ENCODE measurements at regions not wholly inside any gene's neighbourhood (a gene's known extent, or its start where the extent isn't known, plus 50 kb on each side); places are given as distances from the start of the nearest gene placed in this dataset.

GRCh38 chr3:69493157-69493556, 107.3 kb upstream of the FRMD4B start:
- ChIA-PET CTCF (no interaction called here), POLR2A (no interaction called here)
- no peaks in the 10 kb centered on the region for H3K36me3 Mint-ChIP-seq (ENCODE audit: insufficient read depth, unreplicated experiment)
- no peak for TF ChIP-seq CTCF (IDR thresholded peaks at IDR 0.05; ENCODE audit: insufficient read depth in 1 of 2, low read depth in 1 of 2, low read length in 1 of 2, severe bottlenecking in 1 of 2, unreplicated experiment in 1 of 2)
- no peak overlapping the region for H3K4me3 ChIP-seq (ENCODE audit: low read depth, low read length)
- H3K9me3 ChIP-seq, result no peaks in the 10 kb centered on the region
- no peak for DNase-seq
- no peaks in the 10 kb centered on the region for H3K36me3 ChIP-seq (ENCODE audit: control insufficient read depth, insufficient read depth, low read length)
- intact Hi-C loops (cut with micrococcal nuclease; ENCODE audit: unreplicated experiment), result no loop called here
- H3K27ac Mint-ChIP-seq (ENCODE audit: unreplicated experiment), result no peak overlapping the region
- no peaks in the 10 kb centered on the region for H3K4me1 Mint-ChIP-seq (ENCODE audit: low read depth, unreplicated experiment)
- no peak overlapping the region for H3K4me3 Mint-ChIP-seq (ENCODE audit: unreplicated experiment)
- H3K27me3 Mint-ChIP-seq (ENCODE audit: insufficient read depth, unreplicated experiment), result peaks cover 8% of the 10 kb centered on the region
- H3K27me3 ChIP-seq (replicated peaks; ENCODE audit: control insufficient read depth, insufficient read depth, low read length), result no peaks in the 10 kb centered on the region
- H3K4me1 ChIP-seq, result no peaks in the 10 kb centered on the region
- no peaks in the 10 kb centered on the region for H3K9me3 Mint-ChIP-seq (ENCODE audit: unreplicated experiment)
- no TSS peak for BruUV-seq (replicated peaks)

DNA sequence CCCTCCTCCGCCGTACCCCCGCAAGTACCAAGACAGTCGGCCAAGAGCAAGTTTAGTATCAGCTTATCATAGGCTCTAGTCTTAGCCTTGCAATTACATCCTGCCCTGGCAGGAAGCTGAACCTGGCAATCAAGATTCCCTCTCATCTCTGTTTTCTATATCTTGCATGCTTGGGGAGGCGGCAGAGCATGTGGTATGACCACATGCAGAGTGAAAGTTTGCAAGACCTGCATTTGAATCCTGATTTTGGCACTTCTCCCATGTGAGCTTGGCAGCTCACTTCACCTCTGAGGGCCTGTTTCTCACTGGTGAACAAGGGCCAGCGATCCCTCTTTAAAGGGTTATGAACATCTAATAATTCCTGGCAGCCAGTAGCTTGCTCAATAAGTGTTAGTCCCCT, 106.1 kb upstream of the FRMD4B start:
- Mint-ChIP-seq H3K4me3 (ENCODE audit: unreplicated experiment) (no peak overlapping the region), H3K9me3 (ENCODE audit: unreplicated experiment) (no peaks in the 10 kb centered on the region), H3K4me1 (ENCODE audit: low read depth, unreplicated experiment) (no peaks in the 10 kb centered on the region), H3K36me3 (ENCODE audit: insufficient read depth, unreplicated experiment) (no peaks in the 10 kb centered on the region), H3K27me3 (ENCODE audit: insufficient read depth, unreplicated experiment) (peaks cover 11% of the 10 kb centered on the region), H3K27ac (ENCODE audit: unreplicated experiment) (no peak overlapping the region)
- Histone ChIP-seq H3K4me1 (no peaks in the 10 kb centered on the region), H3K4me3 (ENCODE audit: low read depth, low read length) (no peak overlapping the region), H3K27me3 (replicated peaks; ENCODE audit: control insufficient read depth, insufficient read depth, low read length) (no peaks in the 10 kb centered on the region), H3K9me3 (no peaks in the 10 kb centered on the region), H3K36me3 (ENCODE audit: control insufficient read depth, insufficient read depth, low read length) (no peaks in the 10 kb centered on the region)
- DNase-seq, result no peak
- BruUV-seq (replicated peaks), result no TSS peak
- intact Hi-C loops (cut with micrococcal nuclease; ENCODE audit: unreplicated experiment), result no loop called here
- ChIA-PET POLR2A (no interaction called here), CTCF (no interaction called here)
- TF ChIP-seq CTCF (IDR thresholded peaks at IDR 0.05; ENCODE audit: insufficient read depth in 1 of 2, low read depth in 1 of 2, low read length in 1 of 2, severe bottlenecking in 1 of 2, unreplicated experiment in 1 of 2), result no peak

- CTCF ChIA-PET, result no interaction called here
- H3K27me3 ChIP-seq (replicated peaks; ENCODE audit: control insufficient read depth, insufficient read depth, low read length), result no peaks in the 10 kb centered on the region
- H3K4me1 ChIP-seq, result no peaks in the 10 kb centered on the region
- no peaks in the 10 kb centered on the region for H3K36me3 ChIP-seq (ENCODE audit: control insufficient read depth, insufficient read depth, low read length)
- no peak overlapping the region for H3K27ac Mint-ChIP-seq (ENCODE audit: unreplicated experiment)
- BruUV-seq (replicated peaks), result no TSS peak
- H3K9me3 ChIP-seq, result no peaks in the 10 kb centered on the region
- no peaks in the 10 kb centered on the region for H3K36me3 Mint-ChIP-seq (ENCODE audit: insufficient read depth, unreplicated experiment)
- no peak overlapping the region for H3K4me3 ChIP-seq (ENCODE audit: low read depth, low read length)
- H3K27me3 Mint-ChIP-seq (ENCODE audit: insufficient read depth, unreplicated experiment), result peaks cover 9% of the 10 kb centered on the region
- no peak overlapping the region for H3K4me3 Mint-ChIP-seq (ENCODE audit: unreplicated experiment)
- no peaks in the 10 kb centered on the region for H3K9me3 Mint-ChIP-seq (ENCODE audit: unreplicated experiment)
- POLR2A ChIA-PET, result no interaction called here
- no peak for DNase-seq
- no peak for TF ChIP-seq CTCF (IDR thresholded peaks at IDR 0.05; ENCODE audit: insufficient read depth in 1 of 2, low read depth in 1 of 2, low read length in 1 of 2, severe bottlenecking in 1 of 2, unreplicated experiment in 1 of 2)
- H3K4me1 Mint-ChIP-seq (ENCODE audit: low read depth, unreplicated experiment), result no peaks in the 10 kb centered on the region
- intact Hi-C loops (cut with micrococcal nuclease; ENCODE audit: unreplicated experiment), result no loop called here
Observed at GRCh38 chr3:69490971-69491370, 105.1 kb upstream of the FRMD4B start.
